Neural progenitor cell (in vitro differentiated cells): ENCODE measurements at regions not wholly inside any gene's neighbourhood (a gene's known extent, or its start where the extent isn't known, plus 50 kb on each side); places are given as distances from the start of the nearest gene placed in this dataset.

Experiments used
- EZH2 ChIP-seq: fragments of 200-600 bp; sonication (generic); IDR thresholded peaks from 2 replicates; pipeline ENCODE4 v1.6.1; 2017; ENCODE audit warnings: antibody characterized with exemption, mild to moderate bottlenecking, moderate library complexity
- EZH2phosphoT487 ChIP-seq: fragments of 200-600 bp; sonication (generic); IDR thresholded peaks from 2 replicates; pipeline ENCODE4 v1.6.1; 2017; ENCODE audit warnings: antibody characterized with exemption
- TF ChIP-seq, protein P1 (sequence below): fragments of 200-600 bp; sonication (generic); IDR thresholded peaks from 2 replicates; pipeline ENCODE4 v1.5.1; 2017; ENCODE audit warnings: antibody characterized with exemption, mild to moderate bottlenecking

- TF ChIP-seq, protein P1, sequence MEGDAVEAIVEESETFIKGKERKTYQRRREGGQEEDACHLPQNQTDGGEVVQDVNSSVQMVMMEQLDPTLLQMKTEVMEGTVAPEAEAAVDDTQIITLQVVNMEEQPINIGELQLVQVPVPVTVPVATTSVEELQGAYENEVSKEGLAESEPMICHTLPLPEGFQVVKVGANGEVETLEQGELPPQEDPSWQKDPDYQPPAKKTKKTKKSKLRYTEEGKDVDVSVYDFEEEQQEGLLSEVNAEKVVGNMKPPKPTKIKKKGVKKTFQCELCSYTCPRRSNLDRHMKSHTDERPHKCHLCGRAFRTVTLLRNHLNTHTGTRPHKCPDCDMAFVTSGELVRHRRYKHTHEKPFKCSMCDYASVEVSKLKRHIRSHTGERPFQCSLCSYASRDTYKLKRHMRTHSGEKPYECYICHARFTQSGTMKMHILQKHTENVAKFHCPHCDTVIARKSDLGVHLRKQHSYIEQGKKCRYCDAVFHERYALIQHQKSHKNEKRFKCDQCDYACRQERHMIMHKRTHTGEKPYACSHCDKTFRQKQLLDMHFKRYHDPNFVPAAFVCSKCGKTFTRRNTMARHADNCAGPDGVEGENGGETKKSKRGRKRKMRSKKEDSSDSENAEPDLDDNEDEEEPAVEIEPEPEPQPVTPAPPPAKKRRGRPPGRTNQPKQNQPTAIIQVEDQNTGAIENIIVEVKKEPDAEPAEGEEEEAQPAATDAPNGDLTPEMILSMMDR, result no peak
- no peak for TF ChIP-seq EZH2
- TF ChIP-seq EZH2phosphoT487, result no peak
Measured at GRCh38 chr4:36841583-36842326, 402.8 kb upstream of the NWD2 start.
